ENCODE measurements at regions not wholly inside any gene's neighbourhood (a gene's known extent, or its start where the extent isn't known, plus 50 kb on each side); places are given as distances from the start of the nearest gene placed in this dataset.

DNA sequence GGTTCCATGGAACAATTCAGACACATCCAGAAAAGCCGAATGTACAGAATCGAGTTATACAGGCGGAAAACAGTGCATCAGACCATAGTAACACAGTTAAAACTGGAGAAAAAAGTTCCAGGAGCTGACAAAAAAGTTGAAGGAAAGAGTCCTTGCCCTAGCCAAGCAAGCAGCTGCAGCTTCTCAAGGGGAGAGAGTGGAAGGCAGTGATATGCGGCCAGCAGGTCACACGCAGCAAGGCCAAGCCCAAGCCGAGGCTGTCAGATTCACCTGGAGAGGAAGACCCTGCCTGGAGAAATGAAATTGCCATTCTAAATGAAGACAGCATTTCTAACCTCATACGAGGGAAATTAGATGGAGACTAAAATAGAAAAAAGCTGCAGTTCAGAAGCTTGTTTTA lies 55.8 kb downstream of the RGS12 start:
- Histone ChIP-seq H3K27ac (ENCODE audit: low read length) (no peak overlapping the region), H3K9me3 (replicated peaks; ENCODE audit: insufficient read depth, low read length) (no peaks in the 10 kb centered on the region), H3K79me2 (ENCODE audit: low read length) (no peaks in the 10 kb centered on the region), H3K36me3 (replicated peaks; ENCODE audit: insufficient read depth, low read length) (no peaks in the 10 kb centered on the region), H3K4me1 (ENCODE audit: low read length) (no peaks in the 10 kb centered on the region), H3K9me2 (replicated peaks; ENCODE audit: insufficient read depth, low read length) (no peaks in the 10 kb centered on the region), H3K4me2 (ENCODE audit: low read depth, low read length) (no peak overlapping the region), H3F3A (ENCODE audit: insufficient read depth, low read length) (no peaks in the 10 kb centered on the region), H4K20me1 (ENCODE audit: insufficient read depth, low read length) (no peaks in the 10 kb centered on the region), H3K9ac (ENCODE audit: low read length) (no peak overlapping the region), H2AFZ (ENCODE audit: low read length) (no peak overlapping the region), H3K4me3 (ENCODE audit: low read length) (no peak overlapping the region), H3K27me3 (replicated peaks; ENCODE audit: insufficient read depth, low read length) (no peaks in the 10 kb centered on the region)
- TF ChIP-seq, protein P1, sequence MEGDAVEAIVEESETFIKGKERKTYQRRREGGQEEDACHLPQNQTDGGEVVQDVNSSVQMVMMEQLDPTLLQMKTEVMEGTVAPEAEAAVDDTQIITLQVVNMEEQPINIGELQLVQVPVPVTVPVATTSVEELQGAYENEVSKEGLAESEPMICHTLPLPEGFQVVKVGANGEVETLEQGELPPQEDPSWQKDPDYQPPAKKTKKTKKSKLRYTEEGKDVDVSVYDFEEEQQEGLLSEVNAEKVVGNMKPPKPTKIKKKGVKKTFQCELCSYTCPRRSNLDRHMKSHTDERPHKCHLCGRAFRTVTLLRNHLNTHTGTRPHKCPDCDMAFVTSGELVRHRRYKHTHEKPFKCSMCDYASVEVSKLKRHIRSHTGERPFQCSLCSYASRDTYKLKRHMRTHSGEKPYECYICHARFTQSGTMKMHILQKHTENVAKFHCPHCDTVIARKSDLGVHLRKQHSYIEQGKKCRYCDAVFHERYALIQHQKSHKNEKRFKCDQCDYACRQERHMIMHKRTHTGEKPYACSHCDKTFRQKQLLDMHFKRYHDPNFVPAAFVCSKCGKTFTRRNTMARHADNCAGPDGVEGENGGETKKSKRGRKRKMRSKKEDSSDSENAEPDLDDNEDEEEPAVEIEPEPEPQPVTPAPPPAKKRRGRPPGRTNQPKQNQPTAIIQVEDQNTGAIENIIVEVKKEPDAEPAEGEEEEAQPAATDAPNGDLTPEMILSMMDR (IDR thresholded peaks at IDR 0.05; ENCODE audit: low read length): no peak
- no peak for TF ChIP-seq EZH2phosphoT487 (IDR thresholded peaks at IDR 0.05; ENCODE audit: low read length)
- DNase-seq: no peak

DNA sequence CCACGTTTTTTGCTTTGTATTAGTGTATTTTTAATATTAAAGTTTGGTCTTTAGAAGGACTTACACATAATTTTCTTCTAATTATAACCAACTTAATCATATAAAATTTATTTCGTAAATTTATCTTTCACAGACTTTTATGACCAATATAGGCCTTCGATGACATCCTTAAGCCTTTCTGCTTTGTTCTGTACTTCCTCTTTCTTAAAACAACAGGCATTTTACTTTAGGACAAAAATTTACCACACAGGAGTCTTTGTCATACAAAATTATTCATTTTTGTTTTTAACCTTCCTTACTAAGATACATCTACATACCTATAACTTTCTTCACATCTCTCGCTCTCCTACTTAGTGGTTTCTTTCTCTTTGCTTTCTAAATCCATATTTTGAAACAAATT lies 56.3 kb downstream of the RGS12 start:
- H3K27me3 ChIP-seq (replicated peaks; ENCODE audit: insufficient read depth, low read length): no peaks in the 10 kb centered on the region
- no peak for TF ChIP-seq EZH2phosphoT487 (IDR thresholded peaks at IDR 0.05; ENCODE audit: low read length)
- TF ChIP-seq EZH2 (optimal IDR thresholded peaks at IDR 0.05; ENCODE audit: low read depth, low read length): no peak
- TF ChIP-seq, protein P1 (IDR thresholded peaks at IDR 0.05; ENCODE audit: low read length): no peak
- H3K9me2 ChIP-seq (replicated peaks; ENCODE audit: insufficient read depth, low read length): no peaks in the 10 kb centered on the region
- H3K4me1 ChIP-seq (ENCODE audit: low read length): no peaks in the 10 kb centered on the region
- no peak overlapping the region for H2AFZ ChIP-seq (ENCODE audit: low read length)
- H3K4me3 ChIP-seq (ENCODE audit: low read length): no peak overlapping the region
- H3K4me2 ChIP-seq (ENCODE audit: low read depth, low read length): no peak overlapping the region
- no peak overlapping the region for H3K9ac ChIP-seq (ENCODE audit: low read length)
- no peaks in the 10 kb centered on the region for H3F3A ChIP-seq (ENCODE audit: insufficient read depth, low read length)
- H3K9me3 ChIP-seq (replicated peaks; ENCODE audit: insufficient read depth, low read length): no peaks in the 10 kb centered on the region
- H3K27ac ChIP-seq (ENCODE audit: low read length): no peak overlapping the region
- H3K36me3 ChIP-seq (replicated peaks; ENCODE audit: insufficient read depth, low read length): no peaks in the 10 kb centered on the region
- H3K79me2 ChIP-seq (ENCODE audit: low read length): no peaks in the 10 kb centered on the region
- DNase-seq: no peak
- H4K20me1 ChIP-seq (ENCODE audit: insufficient read depth, low read length): no peaks in the 10 kb centered on the region

DNA sequence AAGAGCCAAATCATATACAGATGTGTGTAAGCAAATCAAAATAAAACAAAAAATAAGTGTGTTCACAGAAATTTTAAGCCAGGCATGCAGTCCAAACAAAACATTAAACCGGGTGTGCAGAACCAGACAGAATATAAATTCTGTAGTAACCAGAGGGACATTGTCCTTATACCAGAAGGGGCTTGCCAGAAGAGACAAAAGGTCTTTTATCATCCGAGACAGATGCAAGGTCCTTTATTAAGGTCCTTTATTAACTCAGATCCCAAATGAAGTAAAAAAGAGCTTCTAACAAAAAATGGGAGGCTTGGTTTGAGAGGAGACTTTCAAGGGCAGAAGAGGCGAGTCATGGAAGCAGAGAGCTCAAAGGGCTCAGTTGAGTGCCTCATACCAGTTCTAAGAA lies 59.2 kb downstream of the RGS12 start:
- H3K9ac ChIP-seq (ENCODE audit: low read length): no peak overlapping the region
- no peak for DNase-seq
- no peak overlapping the region for H3K4me3 ChIP-seq (ENCODE audit: low read length)
- no peaks in the 10 kb centered on the region for H3K9me3 ChIP-seq (replicated peaks; ENCODE audit: insufficient read depth, low read length)
- H3K9me2 ChIP-seq (replicated peaks; ENCODE audit: insufficient read depth, low read length): no peaks in the 10 kb centered on the region
- no peak overlapping the region for H2AFZ ChIP-seq (ENCODE audit: low read length)
- no peaks in the 10 kb centered on the region for H3F3A ChIP-seq (ENCODE audit: insufficient read depth, low read length)
- no peaks in the 10 kb centered on the region for H3K36me3 ChIP-seq (replicated peaks; ENCODE audit: insufficient read depth, low read length)
- no peaks in the 10 kb centered on the region for H3K27me3 ChIP-seq (replicated peaks; ENCODE audit: insufficient read depth, low read length)
- H3K27ac ChIP-seq (ENCODE audit: low read length): no peak overlapping the region
- H3K4me1 ChIP-seq (ENCODE audit: low read length): no peaks in the 10 kb centered on the region
- no peak for TF ChIP-seq EZH2phosphoT487 (IDR thresholded peaks at IDR 0.05; ENCODE audit: low read length)
- TF ChIP-seq, protein P1 (IDR thresholded peaks at IDR 0.05; ENCODE audit: low read length): no peak
- H4K20me1 ChIP-seq (ENCODE audit: insufficient read depth, low read length): no peaks in the 10 kb centered on the region
- H3K79me2 ChIP-seq (ENCODE audit: low read length): no peaks in the 10 kb centered on the region
- no peak overlapping the region for H3K4me2 ChIP-seq (ENCODE audit: low read depth, low read length)

DNA sequence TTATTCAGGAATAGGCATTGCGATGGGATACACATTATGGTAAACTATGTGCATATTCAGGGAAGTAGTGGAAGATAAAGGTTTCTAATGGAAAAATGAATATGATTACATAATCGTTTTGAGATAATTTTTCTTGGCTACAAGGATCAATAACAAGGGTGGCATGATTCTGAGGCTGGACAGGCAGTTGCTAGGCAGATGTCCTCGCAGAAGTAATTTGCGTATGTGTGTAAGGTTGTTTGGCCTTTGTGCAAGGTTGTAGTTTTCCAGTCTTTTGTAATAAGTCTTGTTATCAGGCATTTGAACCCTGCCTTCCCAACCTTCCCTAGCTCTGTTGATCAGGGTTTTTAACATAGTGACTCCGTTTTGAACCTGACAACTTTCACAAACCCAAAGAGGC lies 59.7 kb downstream of the RGS12 start:
- TF ChIP-seq EZH2phosphoT487 (IDR thresholded peaks at IDR 0.05; ENCODE audit: low read length) (no peak), EZH2 (optimal IDR thresholded peaks at IDR 0.05; ENCODE audit: low read depth, low read length) (no peak)
- TF ChIP-seq, protein P1 (IDR thresholded peaks at IDR 0.05; ENCODE audit: low read length): no peak
- Histone ChIP-seq H3K27ac (ENCODE audit: low read length) (no peak overlapping the region), H3K27me3 (replicated peaks; ENCODE audit: insufficient read depth, low read length) (no peaks in the 10 kb centered on the region), H3K9ac (ENCODE audit: low read length) (no peak overlapping the region), H3K4me3 (ENCODE audit: low read length) (no peak overlapping the region), H4K20me1 (ENCODE audit: insufficient read depth, low read length) (no peaks in the 10 kb centered on the region), H2AFZ (ENCODE audit: low read length) (no peak overlapping the region), H3K4me2 (ENCODE audit: low read depth, low read length) (no peak overlapping the region), H3F3A (ENCODE audit: insufficient read depth, low read length) (no peaks in the 10 kb centered on the region), H3K9me2 (replicated peaks; ENCODE audit: insufficient read depth, low read length) (no peaks in the 10 kb centered on the region), H3K36me3 (replicated peaks; ENCODE audit: insufficient read depth, low read length) (no peaks in the 10 kb centered on the region), H3K9me3 (replicated peaks; ENCODE audit: insufficient read depth, low read length) (no peaks in the 10 kb centered on the region), H3K4me1 (ENCODE audit: low read length) (no peaks in the 10 kb centered on the region), H3K79me2 (ENCODE audit: low read length) (no peaks in the 10 kb centered on the region)
- no peak for DNase-seq
